ENCODE measurements at regions not wholly inside any gene's neighbourhood (a gene's known extent, or its start where the extent isn't known, plus 50 kb on each side); places are given as distances from the start of the nearest gene placed in this dataset.

- no peak for DNase-seq (ENCODE audit: low read depth)
Measured at GRCh38 chr9:127553793-127554192, 58.3 kb upstream of the STXBP1 start.

DNA sequence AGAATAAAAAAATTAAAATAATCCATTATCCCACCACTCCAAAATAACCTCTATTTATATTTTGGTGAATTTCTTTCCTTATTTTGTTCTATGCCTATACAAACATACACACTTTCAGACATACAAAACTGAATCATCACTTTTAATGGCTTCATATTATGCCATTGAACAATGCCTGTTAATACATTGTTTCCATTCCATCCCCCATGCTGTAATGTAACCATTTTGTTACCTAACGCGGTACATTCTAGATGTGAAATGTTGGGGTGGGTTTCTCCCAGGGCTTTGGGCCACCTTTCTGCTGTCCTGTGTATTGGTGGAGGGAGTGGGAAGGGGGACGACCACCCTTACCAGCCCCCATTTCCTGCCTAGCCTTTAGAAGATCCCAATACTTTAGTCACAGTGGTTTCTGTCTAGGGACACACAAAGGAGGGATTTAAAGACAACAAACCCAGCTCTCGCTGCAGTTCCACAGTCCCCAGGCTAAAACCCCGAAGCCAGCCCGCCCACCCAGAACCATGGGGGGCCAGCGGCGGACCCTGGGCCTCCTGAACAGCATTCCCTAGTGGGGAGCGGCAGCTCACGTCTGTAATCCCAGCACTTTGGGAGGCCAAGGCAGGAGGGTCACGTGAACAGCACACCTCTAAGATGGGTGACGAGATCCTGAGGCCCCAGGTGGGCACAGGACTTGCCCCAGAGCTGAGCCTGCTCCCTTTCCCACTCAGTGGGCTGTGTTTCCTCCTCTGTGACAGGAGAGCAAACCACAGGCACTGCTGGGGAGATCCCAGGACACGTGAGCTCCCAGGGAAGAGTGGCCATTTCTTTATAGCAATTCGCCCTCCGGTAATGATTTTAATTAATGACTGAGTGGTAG lies 56.9 kb upstream of the STXBP1 start:
- DNase-seq (ENCODE audit: low read depth), result no peak

DNA sequence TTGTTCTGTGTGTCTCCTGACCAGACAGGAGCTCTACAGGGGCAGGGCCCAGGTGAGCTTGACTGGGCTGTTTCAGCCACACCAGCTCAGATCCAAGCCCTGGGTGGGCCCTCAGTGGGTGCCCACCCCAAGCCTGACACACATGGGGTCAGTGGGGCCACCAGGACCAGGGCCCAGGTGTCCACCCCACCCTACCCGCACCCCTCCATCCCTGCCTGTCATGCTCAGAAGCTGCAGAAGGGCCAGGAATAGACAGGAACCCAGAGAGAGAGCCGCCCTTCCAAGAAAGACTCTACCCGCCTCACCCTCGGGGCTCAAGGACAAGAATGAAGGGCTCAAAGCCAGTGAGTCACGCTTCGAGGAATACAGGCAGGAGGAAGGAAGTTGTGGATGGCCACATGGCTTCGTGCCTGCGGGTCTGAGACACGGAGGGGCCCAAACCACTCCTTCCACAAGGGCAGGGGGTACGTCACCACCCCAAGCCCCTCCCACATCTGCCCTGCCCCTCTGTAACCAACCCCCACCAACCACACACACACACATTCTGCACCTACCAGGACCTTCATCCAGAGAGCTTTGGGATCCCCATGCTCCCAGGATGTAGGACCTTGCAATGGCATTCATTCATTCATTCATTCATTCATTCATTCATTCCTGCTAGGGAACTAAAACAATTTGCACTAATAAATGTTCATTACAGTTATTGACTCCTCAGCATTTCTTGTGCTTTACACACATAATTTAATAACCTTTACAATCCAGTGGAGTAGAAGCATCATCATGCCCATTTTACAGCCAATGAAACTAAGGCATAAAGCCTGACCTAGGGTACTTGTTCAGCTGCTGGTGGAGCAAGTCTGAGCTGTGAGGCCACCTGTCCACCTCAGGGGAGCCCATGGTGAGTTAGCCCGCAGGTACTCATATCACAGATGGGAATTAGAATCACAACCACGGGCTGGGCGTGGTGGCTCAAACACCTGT lies 55.9 kb upstream of the STXBP1 start:
- DNase-seq (ENCODE audit: low read depth), result peak; percentile 91

DNA sequence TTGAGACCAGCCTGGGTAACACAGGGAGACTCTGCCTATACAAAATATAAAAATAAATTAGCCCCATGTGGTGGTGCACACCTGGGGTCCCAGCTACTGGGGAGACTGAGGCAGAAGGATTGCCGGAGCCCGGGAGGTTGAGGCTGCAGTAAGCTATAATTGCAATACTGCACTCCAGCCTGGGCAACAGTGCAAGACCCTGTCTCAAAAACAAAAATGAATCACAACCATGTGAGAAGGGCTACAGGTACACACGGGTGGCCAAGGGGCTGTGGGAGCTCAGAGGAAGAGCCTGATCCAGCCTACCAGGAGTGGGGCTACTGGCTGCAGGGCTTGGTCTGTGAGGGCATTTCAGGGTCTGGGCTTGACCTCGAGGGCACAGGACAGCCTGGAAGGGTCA lies 55.2 kb upstream of the STXBP1 start:
- DNase-seq (ENCODE audit: low read depth), result no peak

- DNase-seq (ENCODE audit: low read depth), result peak; percentile 92
Measured at GRCh38 chr9:127557466-127557869, 54.6 kb upstream of the STXBP1 start.

- DNase-seq (ENCODE audit: low read depth), result no peak
Measured at GRCh38 chr9:127557998-127558546, 54.0 kb upstream of the STXBP1 start.

- DNase-seq (ENCODE audit: low read depth), result no peak
Measured at GRCh38 chr9:127558581-127559246, 53.4 kb upstream of the STXBP1 start.

DNA sequence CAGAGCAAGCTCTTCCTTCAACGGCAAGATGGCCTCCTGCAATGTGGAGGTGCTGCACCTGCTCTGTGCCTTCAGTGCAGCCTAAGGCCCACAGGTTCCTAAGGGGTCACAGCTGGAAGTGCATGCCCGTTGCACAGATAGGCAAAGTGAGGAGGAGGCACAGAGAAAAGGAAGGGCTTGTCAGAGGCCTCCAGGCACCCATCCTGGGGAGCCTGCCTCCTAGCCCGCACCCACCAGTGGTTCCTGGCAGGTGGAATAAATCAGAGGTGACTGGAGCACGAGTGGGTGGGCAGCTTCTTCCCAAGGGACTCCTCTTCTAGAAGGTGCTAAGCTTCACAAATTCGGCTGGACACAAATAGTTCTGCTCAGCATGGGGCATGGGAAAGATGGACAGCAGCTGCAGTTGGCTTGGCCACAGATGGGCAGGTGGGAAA lies 52.8 kb upstream of the STXBP1 start:
- DNase-seq (ENCODE audit: low read depth), result no peak

DNA sequence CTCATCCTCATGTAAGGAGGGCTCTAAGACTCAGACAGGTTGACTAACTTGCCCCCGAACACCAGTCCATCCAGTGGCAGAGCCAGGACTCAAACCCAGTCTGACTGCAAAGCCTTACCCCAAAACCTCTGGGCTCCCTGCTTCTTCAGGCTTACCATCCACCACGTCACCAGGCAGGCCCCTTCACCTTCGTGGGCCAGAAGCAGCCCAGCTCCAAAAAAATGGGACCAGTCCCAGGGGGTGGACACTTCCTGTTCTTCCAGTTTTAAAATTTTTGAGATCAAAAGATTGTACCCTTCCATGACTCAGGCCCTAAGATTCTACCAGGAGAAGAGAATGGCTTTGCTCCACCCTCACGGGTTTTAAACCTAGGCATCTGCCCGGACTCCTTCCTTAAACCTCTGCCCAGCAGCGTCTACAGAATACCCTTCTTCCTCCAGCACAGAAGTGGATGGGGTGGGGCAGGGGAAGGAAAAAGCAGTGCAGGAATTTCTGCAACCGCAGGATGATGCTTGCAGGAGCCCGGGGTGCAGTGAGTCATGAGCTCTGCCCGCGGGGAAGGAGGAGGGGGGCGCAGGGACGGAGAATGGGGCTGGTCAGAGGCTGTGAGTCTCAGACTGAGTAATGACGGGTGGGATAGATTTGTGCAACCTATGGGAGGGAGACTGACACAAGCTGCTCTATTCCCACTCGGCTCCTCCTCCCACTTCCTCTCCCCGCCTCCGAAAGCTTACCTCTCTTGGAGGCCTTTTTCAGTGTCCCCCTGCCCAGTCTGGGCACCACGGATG lies 50.4 kb upstream of the STXBP1 start:
- peak; percentile 99 for DNase-seq (ENCODE audit: low read depth)
